Endodermal cell (in vitro differentiated cells): ENCODE measurements at regions not wholly inside any gene's neighbourhood (a gene's known extent, or its start where the extent isn't known, plus 50 kb on each side); places are given as distances from the start of the nearest gene placed in this dataset.

Source experiments
- DNase-seq: peaks from one replicate; pipeline ENCODE4 v3.0.0-alpha.2; 2017
- H3K27ac ChIP-seq: 2 replicates; pipeline ENCODE4 v1.5.1; 2013; ENCODE audit warnings: mild to moderate bottlenecking, low read depth, low read length, moderate library complexity
- H3K27me3 ChIP-seq: 2 replicates; pipeline ENCODE4 v1.6.1; 2013; ENCODE audit warnings: mild to moderate bottlenecking, low read length, moderate library complexity; ENCODE audit not compliant: insufficient read depth, control insufficient read depth, poor library complexity, severe bottlenecking
- H3K36me3 ChIP-seq: 2 replicates; pipeline ENCODE4 v1.7.0; 2013; ENCODE audit warnings: mild to moderate bottlenecking, low read length, moderate library complexity; ENCODE audit not compliant: control insufficient read depth, insufficient read depth
- H3K4me1 ChIP-seq: one replicate; pipeline ENCODE4 v1.7.0; 2013; ENCODE audit warnings: low read length; ENCODE audit not compliant: control insufficient read depth, insufficient read depth
- H3K4me3 ChIP-seq: 2 replicates; pipeline ENCODE4 v1.5.1; 2013; ENCODE audit warnings: mild to moderate bottlenecking, low read length, moderate library complexity
- H3K9ac ChIP-seq: 2 replicates; pipeline ENCODE4 v1.6.1; 2013; ENCODE audit warnings: mild to moderate bottlenecking, low read length, moderate library complexity; ENCODE audit not compliant: poor library complexity, severe bottlenecking; ENCODE audit errors: extremely low read depth
- H3K9me3 ChIP-seq: 2 replicates; pipeline ENCODE4 v1.6.1; 2013; ENCODE audit warnings: mild to moderate bottlenecking, low read length, moderate library complexity; ENCODE audit not compliant: control insufficient read depth
- H3K27ac Mint-ChIP-seq: 2 replicates; pipeline ENCODE4 v1.8.0; 2020; ENCODE audit warnings: mixed read lengths
- H3K27me3 Mint-ChIP-seq: 2 replicates; pipeline ENCODE4 v1.8.0; 2021; ENCODE audit warnings: mild to moderate bottlenecking, mixed read lengths; ENCODE audit not compliant: insufficient read depth
- H3K36me3 Mint-ChIP-seq: 2 replicates; pipeline ENCODE4 v1.8.0; 2020; ENCODE audit warnings: low read depth, mixed read lengths
- H3K4me1 Mint-ChIP-seq: 2 replicates; pipeline ENCODE4 v1.8.0; 2020; ENCODE audit warnings: mixed read lengths
- H3K4me3 Mint-ChIP-seq: 2 replicates; pipeline ENCODE4 v1.8.0; 2020; ENCODE audit warnings: mild to moderate bottlenecking, moderate library complexity, mixed read lengths
- H3K9me3 Mint-ChIP-seq: 2 replicates; pipeline ENCODE4 v1.8.0; 2020; ENCODE audit warnings: mild to moderate bottlenecking, mixed read lengths
- WGBS, 2 experiments: methylation state at CpG; one replicate each; pipeline versions ENCODE4 v1.1.5 to v1.1.7; 2013; ENCODE audit warnings: missing lambda C conversion rate in 2 of 2, mixed read lengths in 1 of 2; ENCODE audit not compliant: insufficient coverage in 1 of 2, insufficient read length in 1 of 2; 5-methylcytosine and 5-hydroxymethylcytosine counted together
- TF ChIP-seq, protein P1 (sequence below): fragments of 200-600 bp; sonication (generic); conservative IDR thresholded peaks from 2 replicates; pipeline ENCODE4 v1.5.0; 2021; ENCODE audit warnings: antibody characterized with exemption, mild to moderate bottlenecking

DNA sequence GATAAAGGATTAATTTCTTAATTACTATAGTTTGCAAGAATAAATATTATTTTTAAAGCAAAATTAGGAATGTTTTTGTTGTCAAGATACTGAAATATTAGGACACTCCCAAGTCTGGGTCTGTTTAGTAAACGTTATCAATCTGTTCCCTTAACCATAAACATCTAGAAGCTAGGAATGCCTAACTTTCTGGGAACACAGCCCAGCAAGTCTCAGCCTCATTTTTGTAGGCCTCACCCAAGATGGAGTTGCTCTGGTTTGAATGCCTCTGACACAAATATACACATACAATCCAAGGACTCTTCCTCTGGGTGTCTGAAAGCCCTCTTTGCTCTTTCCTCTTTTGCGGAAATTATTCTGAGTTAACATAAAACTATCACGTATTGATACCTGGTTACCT lies 487.4 kb upstream of the CELF2 start:
- no peak for DNase-seq
- H3K36me3 ChIP-seq = no peaks in the 10 kb centered on the region
- TF ChIP-seq, protein P1, sequence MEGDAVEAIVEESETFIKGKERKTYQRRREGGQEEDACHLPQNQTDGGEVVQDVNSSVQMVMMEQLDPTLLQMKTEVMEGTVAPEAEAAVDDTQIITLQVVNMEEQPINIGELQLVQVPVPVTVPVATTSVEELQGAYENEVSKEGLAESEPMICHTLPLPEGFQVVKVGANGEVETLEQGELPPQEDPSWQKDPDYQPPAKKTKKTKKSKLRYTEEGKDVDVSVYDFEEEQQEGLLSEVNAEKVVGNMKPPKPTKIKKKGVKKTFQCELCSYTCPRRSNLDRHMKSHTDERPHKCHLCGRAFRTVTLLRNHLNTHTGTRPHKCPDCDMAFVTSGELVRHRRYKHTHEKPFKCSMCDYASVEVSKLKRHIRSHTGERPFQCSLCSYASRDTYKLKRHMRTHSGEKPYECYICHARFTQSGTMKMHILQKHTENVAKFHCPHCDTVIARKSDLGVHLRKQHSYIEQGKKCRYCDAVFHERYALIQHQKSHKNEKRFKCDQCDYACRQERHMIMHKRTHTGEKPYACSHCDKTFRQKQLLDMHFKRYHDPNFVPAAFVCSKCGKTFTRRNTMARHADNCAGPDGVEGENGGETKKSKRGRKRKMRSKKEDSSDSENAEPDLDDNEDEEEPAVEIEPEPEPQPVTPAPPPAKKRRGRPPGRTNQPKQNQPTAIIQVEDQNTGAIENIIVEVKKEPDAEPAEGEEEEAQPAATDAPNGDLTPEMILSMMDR = no peak
- H3K27ac Mint-ChIP-seq = no peak overlapping the region
- peaks cover 10% of the 10 kb centered on the region for H3K4me1 ChIP-seq
- no peaks in the 10 kb centered on the region for H3K36me3 Mint-ChIP-seq
- H3K27ac ChIP-seq = no peak overlapping the region
- no peak overlapping the region for H3K4me3 ChIP-seq
- no peaks in the 10 kb centered on the region for H3K9me3 Mint-ChIP-seq
- H3K9ac ChIP-seq = no peak overlapping the region
- H3K4me3 Mint-ChIP-seq = no peak overlapping the region
- WGBS, 2 experiments = 29 to 83% methylated on average over 1 to 3 of the region's 3 CpGs
- H3K9me3 ChIP-seq = no peaks in the 10 kb centered on the region
- H3K4me1 Mint-ChIP-seq = peaks cover 13% of the 10 kb centered on the region
- no peaks in the 10 kb centered on the region for H3K27me3 Mint-ChIP-seq
- no peaks in the 10 kb centered on the region for H3K27me3 ChIP-seq

DNA sequence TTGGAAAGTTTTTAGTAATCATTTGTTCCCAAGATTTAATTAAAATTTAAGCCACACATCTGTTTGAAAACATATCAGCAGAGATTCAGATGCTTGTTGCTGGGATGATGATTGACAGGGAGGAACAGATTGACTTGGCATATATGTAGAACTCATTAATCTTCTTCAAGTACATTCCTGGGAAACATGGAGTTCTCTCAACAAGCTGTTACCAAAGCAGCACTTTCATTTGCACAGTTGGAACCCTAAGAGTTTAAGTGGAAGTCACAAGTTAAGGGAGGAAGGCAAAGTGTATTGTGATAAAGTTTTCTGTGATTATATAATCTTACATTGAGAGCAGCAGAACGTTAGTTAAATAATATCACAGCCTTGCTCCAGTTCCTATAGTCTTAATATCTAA lies 485.4 kb upstream of the CELF2 start:
- Histone ChIP-seq H3K4me3 (no peak overlapping the region), H3K27ac (no peak overlapping the region), H3K9me3 (no peaks in the 10 kb centered on the region), H3K4me1 (peaks cover 10% of the 10 kb centered on the region), H3K27me3 (no peaks in the 10 kb centered on the region), H3K36me3 (no peaks in the 10 kb centered on the region), H3K9ac (no peak overlapping the region)
- Mint-ChIP-seq H3K36me3 (no peaks in the 10 kb centered on the region), H3K4me1 (peaks cover 13% of the 10 kb centered on the region), H3K9me3 (no peaks in the 10 kb centered on the region), H3K27ac (no peak overlapping the region), H3K4me3 (no peak overlapping the region), H3K27me3 (peaks cover 8% of the 10 kb centered on the region)
- WGBS, 2 experiments = 89% methylated on average over 1 of the region's 1 CpG; no CpG with 5 or more reads in 1 of the 2 experiments
- TF ChIP-seq, protein P1 = no peak
- no peak for DNase-seq

DNA sequence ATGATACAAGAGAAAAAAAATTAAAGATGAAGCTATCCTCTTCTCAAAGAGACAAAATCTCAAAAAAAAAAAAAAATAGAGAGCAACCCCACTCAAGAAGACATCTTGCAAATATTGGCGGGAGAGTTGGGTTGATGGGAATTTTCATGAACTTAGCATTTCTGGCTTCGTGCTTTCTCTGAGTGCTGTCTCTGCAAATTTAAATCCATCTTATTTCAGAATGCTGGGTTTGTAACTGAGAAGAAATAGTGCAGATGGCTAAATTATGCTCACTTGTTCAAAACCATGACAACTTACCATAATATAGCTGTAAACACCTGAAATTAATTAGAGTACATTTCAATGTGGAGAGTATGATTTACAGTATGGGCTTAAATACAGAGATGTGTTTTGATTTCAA lies 484.8 kb upstream of the CELF2 start:
- no peak overlapping the region for H3K27ac Mint-ChIP-seq
- H3K27me3 ChIP-seq = no peaks in the 10 kb centered on the region
- H3K9me3 Mint-ChIP-seq = no peaks in the 10 kb centered on the region
- H3K9me3 ChIP-seq = peaks cover 4% of the 10 kb centered on the region
- H3K36me3 Mint-ChIP-seq = no peaks in the 10 kb centered on the region
- no peak overlapping the region for H3K9ac ChIP-seq
- peaks cover 10% of the 10 kb centered on the region for H3K4me1 Mint-ChIP-seq
- no peak overlapping the region for H3K27ac ChIP-seq
- H3K4me1 ChIP-seq = peaks cover 5% of the 10 kb centered on the region
- H3K4me3 Mint-ChIP-seq = no peak overlapping the region
- WGBS, 2 experiments = 100% methylated on average over 2 of the region's 2 CpGs; no CpG with 5 or more reads in 1 of the 2 experiments
- no peak for DNase-seq
- TF ChIP-seq, protein P1 = no peak
- peaks cover 8% of the 10 kb centered on the region for H3K27me3 Mint-ChIP-seq
- no peak overlapping the region for H3K4me3 ChIP-seq
- no peaks in the 10 kb centered on the region for H3K36me3 ChIP-seq
